ENCODE measurements at regions not wholly inside any gene's neighbourhood (a gene's known extent, or its start where the extent isn't known, plus 50 kb on each side); places are given as distances from the start of the nearest gene placed in this dataset.
"Not testable (repeated sequence)": the region's sequence is repeated elsewhere in the genome, so short reads cannot be mapped to it uniquely, and the experiment has no call there.

- peaks cover 64% of the 10 kb centered on the region for H3K9me3 Mint-ChIP-seq
- no peak for ATAC-seq
- no peaks in the 10 kb centered on the region; the same call in 1 of the 2 replicates for H3K27me3 Mint-ChIP-seq (ENCODE audit: low read depth)
- CTCF ChIA-PET = no interaction called here
- no peak overlapping the region for H3K27ac Mint-ChIP-seq
- TF ChIP-seq FOXP1 (CRISPR knock-in tag; IDR thresholded peaks at IDR 0.05; ENCODE audit: borderline replicate concordance) = no peak
- no peak for TF ChIP-seq ZNF317 (CRISPR knock-in tag; IDR thresholded peaks at IDR 0.05; ENCODE audit: borderline replicate concordance, low read depth)
- TF ChIP-seq SMAD3 (CRISPR knock-in tag; IDR thresholded peaks at IDR 0.05; ENCODE audit: borderline replicate concordance) = no peak
- TF ChIP-seq ZNF671 (CRISPR knock-in tag; IDR thresholded peaks at IDR 0.05) = no peak
- no peak for TF ChIP-seq ELF4 (CRISPR knock-in tag; IDR thresholded peaks at IDR 0.05; ENCODE audit: low read depth)
- TF ChIP-seq CBFB (CRISPR knock-in tag; IDR thresholded peaks at IDR 0.05; ENCODE audit: low read depth) = no peak
- TF ChIP-seq HMGA2 (CRISPR knock-in tag; IDR thresholded peaks at IDR 0.05) = no peak
- TF ChIP-seq E2F4 (CRISPR knock-in tag; IDR thresholded peaks at IDR 0.05; ENCODE audit: borderline replicate concordance, low read depth) = no peak
- TF ChIP-seq NFE2L1 (CRISPR knock-in tag; IDR thresholded peaks at IDR 0.05) = no peak
- TF ChIP-seq NR1H2 (CRISPR knock-in tag; IDR thresholded peaks at IDR 0.05) = no peak
- TF ChIP-seq JAZF1 (CRISPR knock-in tag; IDR thresholded peaks at IDR 0.05) = no peak
- TF ChIP-seq ATF3 (CRISPR knock-in tag; conservative IDR thresholded peaks at IDR 0.05) = no peak
- no peak for TF ChIP-seq IRF1 (CRISPR knock-in tag; IDR thresholded peaks at IDR 0.05)
- no peak overlapping the region for H3K4me3 Mint-ChIP-seq
- peaks cover 28% of the 10 kb centered on the region for H3K36me3 Mint-ChIP-seq
- H3K4me1 Mint-ChIP-seq = no peaks in the 10 kb centered on the region
- POLR2A ChIA-PET = no interaction called here
- DNase-seq (ENCODE audit: low spot score) = no peak
Measured at GRCh38 chr3:20822251-20822650, 636.2 kb upstream of the SGO1 start.

GRCh38 chr3:20820872-20821271, 634.9 kb upstream of the SGO1 start:
- H3K9me3 Mint-ChIP-seq = peaks cover 64% of the 10 kb centered on the region
- H3K4me1 Mint-ChIP-seq; DNase-seq (ENCODE audit: low spot score); H3K27me3 Mint-ChIP-seq (ENCODE audit: low read depth); ATAC-seq; CTCF ChIA-PET; H3K27ac Mint-ChIP-seq; H3K4me3 Mint-ChIP-seq; POLR2A ChIA-PET: not testable (repeated sequence)
- peaks cover 28% of the 10 kb centered on the region for H3K36me3 Mint-ChIP-seq

GRCh38 chr3:20811631-20812030, 625.6 kb upstream of the SGO1 start:
- Mint-ChIP-seq H3K36me3 (no peaks in the 10 kb centered on the region), H3K27ac (no peak overlapping the region), H3K4me1 (peaks cover 3% of the 10 kb centered on the region; the same call in 1 of the 2 replicates), H3K27me3 (ENCODE audit: low read depth) (no peaks in the 10 kb centered on the region), H3K9me3 (0 out of 2 replicates have a peak, but pooled peaks cover 4% of the 10 kb centered on the region), H3K4me3 (no peak overlapping the region)
- DNase-seq (ENCODE audit: low spot score) (no peak), ATAC-seq (no peak)
- ChIA-PET POLR2A (no interaction called here), CTCF (no interaction called here)
- TF ChIP-seq IRF1 (CRISPR knock-in tag; IDR thresholded peaks at IDR 0.05) (no peak), GTF2I (CRISPR knock-in tag; conservative IDR thresholded peaks at IDR 0.05) (no peak), ZNF512 (CRISPR knock-in tag; IDR thresholded peaks at IDR 0.05; ENCODE audit: borderline replicate concordance) (no peak), ATF3 (CRISPR knock-in tag; conservative IDR thresholded peaks at IDR 0.05) (no peak), ATF1 (CRISPR knock-in tag; IDR thresholded peaks at IDR 0.05) (no peak), NFATC4 (CRISPR knock-in tag; IDR thresholded peaks at IDR 0.05) (no peak), ZNF317 (CRISPR knock-in tag; IDR thresholded peaks at IDR 0.05; ENCODE audit: borderline replicate concordance, low read depth) (no peak), KAT7 (CRISPR knock-in tag; IDR thresholded peaks at IDR 0.05; ENCODE audit: borderline replicate concordance) (no peak)
- TF ChIP-seq, protein P1, sequence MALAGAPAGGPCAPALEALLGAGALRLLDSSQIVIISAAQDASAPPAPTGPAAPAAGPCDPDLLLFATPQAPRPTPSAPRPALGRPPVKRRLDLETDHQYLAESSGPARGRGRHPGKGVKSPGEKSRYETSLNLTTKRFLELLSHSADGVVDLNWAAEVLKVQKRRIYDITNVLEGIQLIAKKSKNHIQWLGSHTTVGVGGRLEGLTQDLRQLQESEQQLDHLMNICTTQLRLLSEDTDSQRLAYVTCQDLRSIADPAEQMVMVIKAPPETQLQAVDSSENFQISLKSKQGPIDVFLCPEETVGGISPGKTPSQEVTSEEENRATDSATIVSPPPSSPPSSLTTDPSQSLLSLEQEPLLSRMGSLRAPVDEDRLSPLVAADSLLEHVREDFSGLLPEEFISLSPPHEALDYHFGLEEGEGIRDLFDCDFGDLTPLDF (CRISPR knock-in tag; IDR thresholded peaks at IDR 0.05) = no peak
